Testis (tissue), 2 donors: ENCODE measurements at regions not wholly inside any gene's neighbourhood (a gene's known extent, or its start where the extent isn't known, plus 50 kb on each side); places are given as distances from the start of the nearest gene placed in this dataset.

ENCODE experiments used
- CTCF ChIP-seq, 3 experiments: fragments of 450-650 bp in 2 of 3; fragments of 200-600 bp in 1 of 3; sonication (generic) in 1 of 3; IDR thresholded peaks; one replicate each; pipeline ENCODE4 v1.5.1; 2016 to 2019; ENCODE audit warnings: antibody characterized with exemption in 3 of 3, mild to moderate bottlenecking in 2 of 3, moderate library complexity in 1 of 3
- POLR2A ChIP-seq: fragments of 450-650 bp; IDR thresholded peaks from one replicate; pipeline ENCODE4 v1.6.1; 2017; ENCODE audit warnings: antibody characterized with exemption, mild to moderate bottlenecking, moderate library complexity

GRCh38 chr2:52396836-52397235, 1364.9 kb upstream of the NRXN1 start:
- no peak for TF ChIP-seq CTCF (IDR thresholded peaks at IDR 0.05)
- TF ChIP-seq POLR2A = no peak
